Ishikawa (cell line): ENCODE measurements at regions not wholly inside any gene's neighbourhood (a gene's known extent, or its start where the extent isn't known, plus 50 kb on each side); places are given as distances from the start of the nearest gene placed in this dataset.
A peak's percentile ranks its signal among the peaks of the same experiment; 100 is the strongest.

ENCODE experiments used
- CEBPB ChIP-seq: IDR thresholded peaks from 2 replicates; pipeline ENCODE4 v1.6.1; 2012
- CREB1 ChIP-seq: IDR thresholded peaks from 2 replicates; pipeline ENCODE4 v1.6.1; 2012; ENCODE audit warnings: low read depth
- EGR1 ChIP-seq: IDR thresholded peaks from 2 replicates; pipeline ENCODE4 v1.6.1; 2012
- EP300 ChIP-seq: IDR thresholded peaks from 2 replicates; pipeline ENCODE4 v1.6.1; 2012; ENCODE audit warnings: borderline replicate concordance
- FOXM1 ChIP-seq: IDR thresholded peaks from 2 replicates; pipeline ENCODE4 v1.6.1; 2012; ENCODE audit warnings: low read depth, borderline replicate concordance
- NFIC ChIP-seq: IDR thresholded peaks from 2 replicates; pipeline ENCODE4 v1.6.1; 2012
- RAD21 ChIP-seq: IDR thresholded peaks from 2 replicates; pipeline ENCODE4 v1.6.1; 2012; ENCODE audit warnings: low read depth
- TAF1 ChIP-seq: IDR thresholded peaks from 2 replicates; pipeline ENCODE4 v1.6.1; 2012; ENCODE audit warnings: low read depth, mild to moderate bottlenecking
- TCF12 ChIP-seq: IDR thresholded peaks from 2 replicates; pipeline ENCODE4 v1.6.1; 2012; ENCODE audit warnings: low read depth
- TEAD4 ChIP-seq: IDR thresholded peaks from 2 replicates; pipeline ENCODE4 v1.6.1; 2012
- YY1 ChIP-seq: IDR thresholded peaks from 2 replicates; pipeline ENCODE4 v1.6.1; 2012; ENCODE audit warnings: low read depth
- ZBTB7A ChIP-seq: IDR thresholded peaks from 2 replicates; pipeline ENCODE4 v1.6.1; 2012; ENCODE audit warnings: low read depth
- TF ChIP-seq, protein P1 (sequence below): IDR thresholded peaks from 2 replicates; pipeline ENCODE4 v1.6.1; 2012
- TF ChIP-seq, protein P2 (sequence below): IDR thresholded peaks from 2 replicates; pipeline ENCODE4 v1.6.1; 2012
- TF ChIP-seq, protein P3 (sequence below): IDR thresholded peaks from 2 replicates; pipeline ENCODE4 v1.6.1; 2012; ENCODE audit warnings: low read depth, mild to moderate bottlenecking

DNA sequence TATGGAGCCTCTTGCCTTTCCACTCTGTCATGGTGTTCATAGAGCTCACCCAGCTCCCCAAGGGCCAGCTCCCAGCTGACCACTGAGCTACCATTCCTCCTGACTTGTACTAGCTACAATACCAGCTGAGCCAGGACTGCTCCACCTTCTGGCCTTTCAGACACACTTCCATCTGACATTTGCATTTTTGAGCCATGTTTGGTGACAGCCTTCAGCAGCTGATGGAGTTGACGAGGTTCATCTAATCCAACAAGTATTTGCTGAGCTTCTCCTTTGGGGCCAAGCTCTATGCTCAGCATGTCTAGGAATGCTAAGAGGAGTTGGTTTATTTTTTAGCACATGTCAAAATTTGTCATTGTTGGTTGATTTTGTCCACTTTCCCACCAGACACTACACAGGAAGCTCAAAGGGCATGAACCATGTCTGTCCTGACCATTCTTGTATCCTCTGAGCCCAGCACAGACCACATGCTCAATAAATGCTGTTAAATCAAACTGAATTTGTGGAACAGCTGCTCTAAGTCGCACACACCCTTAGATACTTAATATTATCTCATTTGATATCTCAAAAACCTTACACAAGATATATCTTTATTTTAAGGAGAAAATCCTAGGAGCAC lies 142.6 kb upstream of the PPARGC1A start:
- TF ChIP-seq CREB1 (no peak), RAD21 (peak; percentile 61; the same call in 1 of the 2 replicates)

DNA sequence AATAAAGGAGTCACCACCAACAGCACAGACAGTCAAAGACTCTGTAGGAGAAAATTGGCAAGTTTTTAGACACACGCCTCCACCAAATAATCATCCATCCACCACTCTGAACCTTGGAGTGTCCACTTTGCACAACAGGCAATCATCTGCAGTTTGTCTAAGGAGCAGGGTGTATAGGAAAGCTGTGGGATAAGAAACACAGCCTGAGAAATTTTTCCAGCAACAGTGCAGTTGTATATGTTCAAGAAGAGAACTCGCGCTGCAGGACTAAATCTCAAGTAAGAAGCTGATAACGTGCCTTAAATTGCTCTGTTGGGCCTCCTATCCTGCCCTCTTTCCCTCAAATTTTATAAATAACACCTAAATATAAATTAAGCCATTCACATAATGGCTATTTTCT lies 136.7 kb upstream of the PPARGC1A start:
- TF ChIP-seq CEBPB (no peak), EP300 (no peak), FOXM1 (no peak), TEAD4 (no peak), TAF1 (no peak), RAD21 (no peak), TCF12 (no peak), YY1 (no peak), NFIC (no peak), ZBTB7A (no peak), EGR1 (no peak), CREB1 (no peak)
- TF ChIP-seq, protein P1, sequence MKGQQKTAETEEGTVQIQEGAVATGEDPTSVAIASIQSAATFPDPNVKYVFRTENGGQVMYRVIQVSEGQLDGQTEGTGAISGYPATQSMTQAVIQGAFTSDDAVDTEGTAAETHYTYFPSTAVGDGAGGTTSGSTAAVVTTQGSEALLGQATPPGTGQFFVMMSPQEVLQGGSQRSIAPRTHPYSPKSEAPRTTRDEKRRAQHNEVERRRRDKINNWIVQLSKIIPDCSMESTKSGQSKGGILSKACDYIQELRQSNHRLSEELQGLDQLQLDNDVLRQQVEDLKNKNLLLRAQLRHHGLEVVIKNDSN = no peak
- TF ChIP-seq, protein P2, sequence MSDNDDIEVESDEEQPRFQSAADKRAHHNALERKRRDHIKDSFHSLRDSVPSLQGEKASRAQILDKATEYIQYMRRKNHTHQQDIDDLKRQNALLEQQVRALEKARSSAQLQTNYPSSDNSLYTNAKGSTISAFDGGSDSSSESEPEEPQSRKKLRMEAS = no peak

DNA sequence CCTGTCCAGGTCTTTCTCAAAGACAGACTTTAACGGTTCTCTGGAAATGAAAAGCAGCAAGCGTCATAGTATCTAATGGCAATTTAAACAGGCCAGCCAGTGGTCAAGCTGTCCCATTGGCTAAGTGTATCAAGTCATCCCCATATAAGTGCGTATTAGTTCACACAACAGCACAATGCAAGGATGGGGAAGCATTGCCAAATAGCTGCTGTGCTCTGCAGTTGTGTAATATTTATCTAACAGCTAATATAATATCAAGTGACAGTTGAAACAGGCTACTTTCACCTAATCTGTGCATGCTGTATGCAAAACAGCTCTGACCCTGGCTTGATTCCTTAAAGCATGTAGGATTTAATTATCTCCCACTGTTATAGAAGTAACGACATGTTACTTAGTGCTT lies 134.8 kb upstream of the PPARGC1A start:
- TF ChIP-seq CEBPB (0 out of 2 replicates have a peak, but pooled peaks have one; percentile 26), CREB1 (no peak)

DNA sequence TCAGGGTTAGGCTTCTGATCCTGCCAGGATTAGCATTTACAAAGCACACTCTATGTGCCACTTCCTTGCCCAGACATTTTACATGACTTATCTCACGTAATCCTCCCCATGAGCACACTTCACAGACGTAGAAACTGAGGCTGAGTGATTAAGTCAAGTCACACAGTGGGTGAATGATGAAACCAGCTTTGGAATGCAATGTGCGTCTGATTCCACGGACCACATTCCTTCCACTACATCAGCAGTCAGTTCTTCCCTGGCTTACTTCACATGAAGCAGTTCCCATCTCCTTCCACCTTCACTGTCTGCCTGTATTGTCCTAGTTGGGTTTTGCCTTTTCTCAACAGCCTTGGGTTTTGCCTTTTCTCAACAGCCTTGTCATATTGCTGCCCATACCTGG lies 134.3 kb upstream of the PPARGC1A start:
- no peak for TF ChIP-seq YY1
- no peak for TF ChIP-seq TEAD4
- TF ChIP-seq EP300 = no peak
- TF ChIP-seq CEBPB = no peak
- TF ChIP-seq, protein P1 = no peak
- no peak for TF ChIP-seq TAF1
- no peak for TF ChIP-seq NFIC
- no peak for TF ChIP-seq RAD21
- TF ChIP-seq TCF12 = no peak
- TF ChIP-seq, protein P2 = no peak
- TF ChIP-seq ZBTB7A = no peak
- TF ChIP-seq CREB1 = no peak
- TF ChIP-seq FOXM1 = no peak
- TF ChIP-seq, protein P3, sequence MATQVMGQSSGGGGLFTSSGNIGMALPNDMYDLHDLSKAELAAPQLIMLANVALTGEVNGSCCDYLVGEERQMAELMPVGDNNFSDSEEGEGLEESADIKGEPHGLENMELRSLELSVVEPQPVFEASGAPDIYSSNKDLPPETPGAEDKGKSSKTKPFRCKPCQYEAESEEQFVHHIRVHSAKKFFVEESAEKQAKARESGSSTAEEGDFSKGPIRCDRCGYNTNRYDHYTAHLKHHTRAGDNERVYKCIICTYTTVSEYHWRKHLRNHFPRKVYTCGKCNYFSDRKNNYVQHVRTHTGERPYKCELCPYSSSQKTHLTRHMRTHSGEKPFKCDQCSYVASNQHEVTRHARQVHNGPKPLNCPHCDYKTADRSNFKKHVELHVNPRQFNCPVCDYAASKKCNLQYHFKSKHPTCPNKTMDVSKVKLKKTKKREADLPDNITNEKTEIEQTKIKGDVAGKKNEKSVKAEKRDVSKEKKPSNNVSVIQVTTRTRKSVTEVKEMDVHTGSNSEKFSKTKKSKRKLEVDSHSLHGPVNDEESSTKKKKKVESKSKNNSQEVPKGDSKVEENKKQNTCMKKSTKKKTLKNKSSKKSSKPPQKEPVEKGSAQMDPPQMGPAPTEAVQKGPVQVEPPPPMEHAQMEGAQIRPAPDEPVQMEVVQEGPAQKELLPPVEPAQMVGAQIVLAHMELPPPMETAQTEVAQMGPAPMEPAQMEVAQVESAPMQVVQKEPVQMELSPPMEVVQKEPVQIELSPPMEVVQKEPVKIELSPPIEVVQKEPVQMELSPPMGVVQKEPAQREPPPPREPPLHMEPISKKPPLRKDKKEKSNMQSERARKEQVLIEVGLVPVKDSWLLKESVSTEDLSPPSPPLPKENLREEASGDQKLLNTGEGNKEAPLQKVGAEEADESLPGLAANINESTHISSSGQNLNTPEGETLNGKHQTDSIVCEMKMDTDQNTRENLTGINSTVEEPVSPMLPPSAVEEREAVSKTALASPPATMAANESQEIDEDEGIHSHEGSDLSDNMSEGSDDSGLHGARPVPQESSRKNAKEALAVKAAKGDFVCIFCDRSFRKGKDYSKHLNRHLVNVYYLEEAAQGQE = no peak
- TF ChIP-seq EGR1 = no peak

DNA sequence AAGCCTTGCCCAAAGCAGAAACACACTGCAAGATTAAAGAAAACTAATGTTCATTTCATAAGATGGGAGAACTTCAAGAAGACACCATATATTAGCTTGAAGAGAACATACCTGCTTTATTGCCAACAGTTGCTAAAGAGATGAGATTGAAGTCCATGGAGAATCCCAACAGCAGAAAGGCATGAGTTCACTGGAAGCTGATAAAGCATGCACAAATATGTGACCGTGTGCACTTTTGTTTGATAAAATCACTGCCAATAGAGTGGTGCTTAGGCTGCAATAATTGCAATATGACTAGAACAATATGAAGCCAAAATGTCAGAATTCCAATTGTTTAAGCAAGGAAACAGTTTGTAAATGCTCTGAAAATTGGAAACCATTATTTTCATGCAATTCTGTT lies 125.9 kb upstream of the PPARGC1A start:
- TF ChIP-seq ZBTB7A (no peak), EP300 (no peak)

DNA sequence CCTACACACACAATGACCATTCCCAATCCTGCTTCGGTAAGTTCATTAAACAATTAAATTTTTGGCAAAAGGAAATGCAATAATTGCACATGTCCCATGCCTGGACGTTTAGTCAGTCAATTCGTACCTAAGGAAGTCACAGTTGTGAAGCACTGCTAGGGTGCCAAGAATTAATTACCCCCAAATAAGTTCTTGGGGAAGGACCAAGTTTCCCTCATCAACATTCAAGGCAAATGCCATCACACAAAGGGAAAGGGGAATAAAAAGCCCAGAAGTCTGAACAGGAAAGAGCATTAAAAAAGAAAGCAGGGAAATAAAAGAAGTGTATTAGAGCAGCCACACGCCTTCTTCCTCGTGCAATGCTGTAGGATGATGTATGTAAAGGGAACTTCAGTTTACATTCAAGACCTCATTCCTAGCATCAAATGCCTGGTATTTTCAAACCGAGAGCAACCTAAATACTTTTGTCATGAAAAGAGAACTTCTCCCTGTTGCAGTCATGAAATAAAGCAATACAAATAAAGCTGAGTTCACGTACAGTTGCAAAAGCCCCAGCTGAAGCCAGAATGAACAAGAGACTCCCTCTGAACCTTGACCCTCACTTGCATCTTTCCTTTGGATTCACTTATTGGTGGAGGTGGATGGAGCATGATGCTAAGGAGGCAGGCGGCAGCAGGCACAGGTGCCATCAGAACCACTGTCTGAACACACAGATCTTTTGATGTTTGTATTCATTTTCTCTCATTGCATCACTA lies 124.0 kb upstream of the PPARGC1A start:
- TF ChIP-seq, protein P1 = no peak
- no peak for TF ChIP-seq TEAD4

DNA sequence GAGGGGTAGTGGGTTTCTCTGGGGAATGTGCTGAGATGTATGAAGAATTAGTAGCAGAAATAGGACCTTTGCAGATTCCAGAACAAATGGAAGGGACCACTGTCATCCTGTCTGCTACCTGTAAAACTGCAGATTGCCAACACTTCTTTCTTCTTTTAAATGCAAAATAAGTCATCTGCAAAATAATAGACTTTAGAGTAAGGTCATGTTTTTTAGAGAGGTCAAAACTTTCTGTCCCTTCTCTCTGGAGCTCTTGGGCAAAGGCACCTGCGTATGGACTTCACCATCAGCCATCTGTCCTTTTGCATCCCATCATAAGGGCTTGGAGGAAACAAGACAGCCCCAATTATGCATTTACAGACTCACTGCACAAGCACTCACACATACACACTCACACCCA lies 121.1 kb upstream of the PPARGC1A start:
- TF ChIP-seq RAD21 (no peak), NFIC (no peak), TAF1 (no peak), EP300 (no peak)
- TF ChIP-seq, protein P2 = no peak

DNA sequence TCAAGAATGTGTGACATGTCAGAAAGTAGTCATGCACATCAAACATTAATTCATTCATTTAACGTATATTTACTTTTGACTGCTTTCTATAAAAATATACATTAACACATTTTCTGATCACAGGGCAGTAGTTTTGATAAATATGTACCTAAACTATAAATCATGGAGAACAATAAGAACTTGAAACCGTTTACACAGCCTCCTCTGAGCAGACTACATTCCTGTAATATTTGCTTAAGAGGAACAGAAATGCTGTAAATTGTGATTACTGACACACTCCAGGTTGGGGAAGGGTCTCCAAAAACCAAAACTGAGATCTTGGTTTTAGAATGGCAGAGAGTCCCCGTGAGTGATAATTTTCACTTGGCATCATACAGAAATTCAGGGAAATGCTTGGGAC lies 120.7 kb upstream of the PPARGC1A start:
- TF ChIP-seq TEAD4 (peak; percentile 92), CEBPB (0 out of 2 replicates have a peak, but pooled peaks have one; percentile 13), EP300 (peak; percentile 78; the same call in 1 of the 2 replicates), EGR1 (no peak), FOXM1 (peak; percentile 78), NFIC (peak; percentile 62), TCF12 (peak; percentile 50), RAD21 (no peak), CREB1 (no peak), ZBTB7A (no peak; the same call in 1 of the 2 replicates), YY1 (no peak)
